Ishikawa (cell line): ENCODE measurements at regions not wholly inside any gene's neighbourhood (a gene's known extent, or its start where the extent isn't known, plus 50 kb on each side); places are given as distances from the start of the nearest gene placed in this dataset.

Source experiments
- CEBPB ChIP-seq: IDR thresholded peaks from 2 replicates; pipeline ENCODE4 v1.6.1; 2012
- CREB1 ChIP-seq: IDR thresholded peaks from 2 replicates; pipeline ENCODE4 v1.6.1; 2012; ENCODE audit warnings: low read depth
- EGR1 ChIP-seq: IDR thresholded peaks from 2 replicates; pipeline ENCODE4 v1.6.1; 2012
- EP300 ChIP-seq: IDR thresholded peaks from 2 replicates; pipeline ENCODE4 v1.6.1; 2012; ENCODE audit warnings: borderline replicate concordance
- FOXM1 ChIP-seq: IDR thresholded peaks from 2 replicates; pipeline ENCODE4 v1.6.1; 2012; ENCODE audit warnings: low read depth, borderline replicate concordance
- NFIC ChIP-seq: IDR thresholded peaks from 2 replicates; pipeline ENCODE4 v1.6.1; 2012
- RAD21 ChIP-seq: IDR thresholded peaks from 2 replicates; pipeline ENCODE4 v1.6.1; 2012; ENCODE audit warnings: low read depth
- REST ChIP-seq: IDR thresholded peaks from 2 replicates; pipeline ENCODE4 v1.6.1; 2012; ENCODE audit warnings: low read depth, mild to moderate bottlenecking
- TAF1 ChIP-seq: IDR thresholded peaks from 2 replicates; pipeline ENCODE4 v1.6.1; 2012; ENCODE audit warnings: low read depth, mild to moderate bottlenecking
- TCF12 ChIP-seq: IDR thresholded peaks from 2 replicates; pipeline ENCODE4 v1.6.1; 2012; ENCODE audit warnings: low read depth
- TEAD4 ChIP-seq: IDR thresholded peaks from 2 replicates; pipeline ENCODE4 v1.6.1; 2012
- YY1 ChIP-seq: IDR thresholded peaks from 2 replicates; pipeline ENCODE4 v1.6.1; 2012; ENCODE audit warnings: low read depth
- ZBTB7A ChIP-seq: IDR thresholded peaks from 2 replicates; pipeline ENCODE4 v1.6.1; 2012; ENCODE audit warnings: low read depth
- TF ChIP-seq, protein P1 (sequence below): IDR thresholded peaks from 2 replicates; pipeline ENCODE4 v1.6.1; 2012
- TF ChIP-seq, protein P2 (sequence below): IDR thresholded peaks from 2 replicates; pipeline ENCODE4 v1.6.1; 2012

DNA sequence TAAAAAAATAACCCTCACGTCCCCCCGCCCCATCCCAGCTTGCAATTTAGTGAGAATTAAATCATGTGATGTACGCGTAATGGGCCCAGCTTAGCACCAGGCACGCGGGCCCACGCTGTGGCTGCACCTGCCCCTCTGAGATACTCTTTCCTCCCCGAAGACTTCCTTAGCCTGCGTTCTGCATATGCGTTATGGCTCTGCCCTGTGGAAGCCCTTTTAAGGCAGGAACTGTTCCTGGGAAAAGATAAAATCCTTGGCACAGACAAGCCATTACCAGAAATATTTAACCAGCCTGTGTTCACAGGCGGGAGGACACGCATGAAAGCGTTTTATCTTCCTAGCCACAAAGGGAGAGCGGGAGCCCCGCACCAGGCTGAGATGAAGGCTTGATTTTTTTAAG, 311.0 kb downstream of the LRFN2 start:
- no peak for TF ChIP-seq ZBTB7A
- TF ChIP-seq, protein P1, sequence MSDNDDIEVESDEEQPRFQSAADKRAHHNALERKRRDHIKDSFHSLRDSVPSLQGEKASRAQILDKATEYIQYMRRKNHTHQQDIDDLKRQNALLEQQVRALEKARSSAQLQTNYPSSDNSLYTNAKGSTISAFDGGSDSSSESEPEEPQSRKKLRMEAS = no peak

GRCh38 chr6:40274058-40274457, 313.1 kb downstream of the LRFN2 start:
- TF ChIP-seq, protein P2, sequence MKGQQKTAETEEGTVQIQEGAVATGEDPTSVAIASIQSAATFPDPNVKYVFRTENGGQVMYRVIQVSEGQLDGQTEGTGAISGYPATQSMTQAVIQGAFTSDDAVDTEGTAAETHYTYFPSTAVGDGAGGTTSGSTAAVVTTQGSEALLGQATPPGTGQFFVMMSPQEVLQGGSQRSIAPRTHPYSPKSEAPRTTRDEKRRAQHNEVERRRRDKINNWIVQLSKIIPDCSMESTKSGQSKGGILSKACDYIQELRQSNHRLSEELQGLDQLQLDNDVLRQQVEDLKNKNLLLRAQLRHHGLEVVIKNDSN = no peak
- TF ChIP-seq CEBPB = no peak
- TF ChIP-seq ZBTB7A = no peak
- TF ChIP-seq RAD21 = no peak
- TF ChIP-seq EGR1 = no peak
- no peak for TF ChIP-seq TCF12
- TF ChIP-seq TEAD4 = no peak
- TF ChIP-seq FOXM1 = no peak
- TF ChIP-seq TAF1 = no peak
- TF ChIP-seq NFIC = no peak

DNA sequence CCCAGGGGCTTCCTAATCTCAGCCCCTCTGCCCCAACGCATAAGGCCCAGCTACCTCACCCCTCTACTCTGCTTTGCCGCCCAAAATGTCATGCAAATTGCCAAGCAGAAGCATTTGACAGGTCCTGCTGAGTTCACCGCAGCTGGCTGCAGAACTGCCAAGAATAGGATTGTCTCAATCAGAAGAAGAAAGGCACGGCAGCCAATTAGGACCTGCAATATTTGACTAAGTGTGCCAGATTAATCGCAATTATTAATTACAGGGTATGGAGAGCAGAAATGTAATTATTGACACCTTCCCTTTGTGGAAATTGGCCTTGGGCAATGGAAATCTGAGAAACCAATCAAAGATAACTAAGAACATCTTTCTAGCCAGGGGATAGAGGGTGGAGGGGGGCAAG, 318.6 kb downstream of the LRFN2 start:
- TF ChIP-seq, protein P1 = no peak
- TF ChIP-seq CEBPB = no peak
- no peak for TF ChIP-seq FOXM1
- TF ChIP-seq EP300 = no peak
- TF ChIP-seq REST = no peak
- TF ChIP-seq YY1 = no peak
- TF ChIP-seq EGR1 = no peak
- TF ChIP-seq RAD21 = no peak
- no peak for TF ChIP-seq TAF1
- TF ChIP-seq TCF12 = no peak
- TF ChIP-seq TEAD4 = no peak
- no peak for TF ChIP-seq NFIC
- TF ChIP-seq CREB1 = no peak
- TF ChIP-seq ZBTB7A = no peak
- TF ChIP-seq, protein P2 = no peak

- no peak for TF ChIP-seq RAD21
- no peak for TF ChIP-seq YY1
- TF ChIP-seq CREB1 = no peak
- TF ChIP-seq, protein P2 = no peak
- TF ChIP-seq REST = no peak
- no peak for TF ChIP-seq TEAD4
- TF ChIP-seq TAF1 = no peak
- no peak for TF ChIP-seq ZBTB7A
- TF ChIP-seq TCF12 = no peak
- TF ChIP-seq CEBPB = no peak
- TF ChIP-seq FOXM1 = no peak
- TF ChIP-seq, protein P1 = no peak
- no peak for TF ChIP-seq EGR1
- TF ChIP-seq EP300 = no peak
- TF ChIP-seq NFIC = no peak
Observed at GRCh38 chr6:40268166-40268565, 319.0 kb downstream of the LRFN2 start.

GRCh38 chr6:40265615-40266014, 321.5 kb downstream of the LRFN2 start:
- TF ChIP-seq REST (no peak), TAF1 (no peak), EP300 (no peak), TCF12 (no peak), CREB1 (no peak), NFIC (no peak)
- TF ChIP-seq, protein P2 = no peak
